ENCODE measurements at regions not wholly inside any gene's neighbourhood (a gene's known extent, or its start where the extent isn't known, plus 50 kb on each side); places are given as distances from the start of the nearest gene placed in this dataset.
"Not testable (repeated sequence)": the region's sequence is repeated elsewhere in the genome, so short reads cannot be mapped to it uniquely, and the experiment has no call there.

- DNase-seq (ENCODE audit: low read depth) = no peak
Measured at GRCh38 chr11:11004069-11004468, 146.2 kb upstream of the ZBED5 start.

DNA sequence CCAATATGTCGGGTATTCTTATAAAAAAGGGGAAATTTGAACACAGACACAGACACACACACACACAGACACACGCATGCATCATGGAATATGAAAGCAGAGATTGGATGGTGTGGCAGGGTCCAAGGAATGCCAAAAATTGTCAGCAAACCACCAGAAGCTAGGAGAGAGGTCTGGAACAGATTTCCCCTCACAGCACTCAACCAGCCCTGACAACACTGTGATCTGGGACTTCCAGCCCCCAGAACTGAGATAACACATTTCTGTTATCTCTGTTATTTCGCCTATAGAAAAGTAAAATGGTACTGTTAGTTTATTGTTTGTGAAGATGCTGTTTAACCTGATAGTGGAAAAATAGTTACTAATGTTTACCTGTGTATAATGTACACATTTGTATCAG is 145.4 kb upstream of the ZBED5 start:
- no peak for DNase-seq (ENCODE audit: low read depth)

DNA sequence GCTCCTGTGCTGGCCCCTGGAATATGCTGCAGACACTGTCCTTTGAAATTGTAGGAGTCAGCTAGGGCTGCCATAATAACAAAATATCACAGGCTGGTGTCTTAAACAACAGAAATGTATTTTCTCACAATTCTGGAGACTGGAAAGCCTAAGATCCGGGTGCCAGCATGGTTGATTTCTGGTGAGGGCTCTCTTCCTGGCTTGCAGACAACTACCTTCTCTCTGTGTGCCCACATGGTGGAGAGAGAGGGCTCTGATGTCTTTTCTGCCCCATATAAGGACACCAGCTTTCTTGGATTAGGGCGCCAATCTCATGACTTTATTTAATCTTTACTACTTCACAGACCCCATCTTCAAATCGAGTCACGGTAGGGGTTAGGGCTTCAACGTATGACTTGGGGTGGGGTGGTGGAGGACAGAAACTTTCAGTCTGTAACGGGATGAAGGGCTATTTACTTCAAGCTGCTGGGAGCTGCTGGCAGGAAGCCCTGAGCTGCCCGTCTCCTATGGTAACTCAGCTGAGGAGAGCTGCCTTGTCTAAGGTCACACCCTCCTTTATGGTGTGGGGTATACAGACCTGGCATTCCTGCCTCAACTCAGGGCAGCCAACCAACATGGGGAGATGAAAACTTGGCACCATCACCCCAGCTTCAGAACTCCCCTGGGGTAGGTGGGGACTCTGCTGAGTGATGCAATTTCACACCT is 142.9 kb upstream of the ZBED5 start:
- no peak for DNase-seq (ENCODE audit: low read depth)

- DNase-seq (ENCODE audit: low read depth) = no peak
Measured at GRCh38 chr11:10998674-10999073, 140.8 kb upstream of the ZBED5 start.

DNA sequence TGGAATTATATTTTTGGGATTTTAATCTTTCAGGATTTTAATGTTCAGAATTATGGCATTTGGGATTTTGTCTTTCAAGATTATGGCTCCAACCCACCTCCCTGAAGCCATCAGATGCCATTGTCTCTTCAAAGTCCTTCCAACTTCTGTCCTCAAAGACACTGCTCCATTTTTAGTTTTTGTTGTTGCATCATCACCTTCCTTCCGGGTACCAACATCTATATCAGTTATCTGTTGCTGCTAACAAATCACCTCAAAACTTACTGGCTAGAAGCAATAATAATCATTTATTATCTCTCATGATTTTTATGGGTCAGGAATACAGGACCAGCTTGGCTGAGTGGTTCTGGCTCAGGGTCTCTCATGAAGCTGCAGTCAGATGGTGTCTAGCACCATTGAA is 138.8 kb upstream of the ZBED5 start:
- no peak for DNase-seq (ENCODE audit: low read depth)

DNA sequence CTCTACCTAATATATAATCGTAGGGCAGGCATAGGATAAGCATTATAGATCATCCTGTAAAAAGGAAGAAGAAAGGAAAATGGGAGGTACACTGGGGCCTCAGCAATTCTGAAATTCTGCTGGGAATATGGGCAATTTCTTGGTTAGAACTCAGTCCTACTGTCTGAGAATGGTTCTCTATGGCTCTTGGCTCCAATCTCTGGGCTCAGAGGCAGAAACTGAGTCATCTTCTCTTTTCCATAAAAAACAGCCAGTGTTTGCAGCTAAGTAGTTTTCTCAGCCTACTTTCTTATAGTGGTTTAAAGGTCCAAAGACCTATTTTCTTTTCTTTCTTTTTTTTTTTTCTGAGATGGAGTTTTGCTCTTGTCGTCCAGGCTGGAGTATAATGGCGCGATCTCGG is 135.8 kb upstream of the ZBED5 start:
- no peak for DNase-seq (ENCODE audit: low read depth)

DNA sequence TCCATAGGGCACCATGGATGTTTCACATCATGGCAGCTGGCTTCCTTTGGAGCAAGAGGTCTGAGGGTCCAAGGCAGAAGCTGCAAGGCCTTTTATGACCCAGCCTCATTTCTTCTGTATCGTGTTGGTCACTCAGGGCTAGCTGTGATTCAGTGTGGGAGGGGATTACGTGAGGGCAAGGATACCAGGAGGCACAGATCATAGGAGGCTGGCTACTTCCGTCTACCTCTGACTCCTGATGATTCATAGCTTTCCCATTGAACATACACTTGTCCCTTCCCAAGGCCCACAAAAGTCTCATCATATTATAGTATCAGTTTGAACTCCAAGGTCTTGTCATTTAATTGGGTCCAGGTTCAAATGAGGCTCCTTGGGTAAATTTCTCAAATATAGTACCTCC is 135.3 kb upstream of the ZBED5 start:
- peak; percentile 65 for DNase-seq (ENCODE audit: low read depth)

GRCh38 chr11:10991393-10991792 is 133.5 kb upstream of the ZBED5 start:
- no peak for DNase-seq (ENCODE audit: low read depth)

DNA sequence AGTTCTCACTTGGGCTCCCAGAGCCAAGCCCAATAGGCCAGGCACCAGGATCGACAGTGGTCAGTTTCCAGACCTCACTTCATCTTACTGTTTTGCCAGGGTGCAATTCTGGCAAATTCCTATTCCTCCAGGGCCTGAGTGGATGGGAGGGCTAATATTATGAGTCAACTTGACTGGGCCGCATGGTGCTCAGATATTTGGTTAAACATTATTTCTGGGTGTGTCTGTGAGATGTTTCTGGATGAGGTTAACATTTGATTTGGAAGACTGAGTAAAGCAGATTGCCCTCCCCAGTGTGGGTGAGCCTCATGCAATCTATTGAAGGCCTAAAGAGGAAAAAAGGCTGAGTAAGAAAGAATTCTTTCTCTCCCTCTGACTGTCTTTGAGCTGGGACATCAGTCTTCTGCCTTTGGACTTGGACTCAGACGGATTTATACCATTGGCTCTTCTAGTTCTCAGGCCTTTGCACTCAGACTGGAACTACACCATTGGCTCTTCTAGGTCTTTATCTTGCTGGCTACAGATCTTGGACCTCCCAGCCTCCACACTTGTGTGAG is 132.9 kb upstream of the ZBED5 start:
- no peak for DNase-seq (ENCODE audit: low read depth)

- DNase-seq (ENCODE audit: low read depth) = no peak
Measured at GRCh38 chr11:10990160-10990559, 132.3 kb upstream of the ZBED5 start.

GRCh38 chr11:10986006-10986405 is 128.2 kb upstream of the ZBED5 start:
- no peak for DNase-seq (ENCODE audit: low read depth)

DNA sequence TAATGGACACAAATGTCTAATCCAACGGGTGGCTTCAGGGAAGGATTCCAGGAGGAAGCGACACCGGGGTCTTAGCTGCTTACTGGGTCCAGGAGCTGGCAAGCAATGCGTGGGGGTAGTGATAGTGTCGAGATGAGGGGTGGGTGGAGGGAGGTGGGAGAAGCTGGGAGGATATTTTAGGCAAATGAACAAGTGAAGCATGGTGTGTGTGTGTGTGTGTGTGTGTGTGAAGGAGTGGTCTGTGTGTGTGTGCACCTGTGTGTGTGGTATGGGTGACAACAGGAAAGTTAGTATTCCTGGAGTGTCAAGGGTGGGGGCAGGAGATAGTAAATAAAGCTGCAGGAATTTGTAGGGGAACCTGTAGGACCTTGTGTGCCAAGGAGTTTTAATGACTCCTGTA is 126.9 kb upstream of the ZBED5 start:
- no peak for DNase-seq (ENCODE audit: low read depth)

- DNase-seq (ENCODE audit: low read depth) = peak; percentile 5
Measured at GRCh38 chr11:10984250-10984649, 126.4 kb upstream of the ZBED5 start.

DNA sequence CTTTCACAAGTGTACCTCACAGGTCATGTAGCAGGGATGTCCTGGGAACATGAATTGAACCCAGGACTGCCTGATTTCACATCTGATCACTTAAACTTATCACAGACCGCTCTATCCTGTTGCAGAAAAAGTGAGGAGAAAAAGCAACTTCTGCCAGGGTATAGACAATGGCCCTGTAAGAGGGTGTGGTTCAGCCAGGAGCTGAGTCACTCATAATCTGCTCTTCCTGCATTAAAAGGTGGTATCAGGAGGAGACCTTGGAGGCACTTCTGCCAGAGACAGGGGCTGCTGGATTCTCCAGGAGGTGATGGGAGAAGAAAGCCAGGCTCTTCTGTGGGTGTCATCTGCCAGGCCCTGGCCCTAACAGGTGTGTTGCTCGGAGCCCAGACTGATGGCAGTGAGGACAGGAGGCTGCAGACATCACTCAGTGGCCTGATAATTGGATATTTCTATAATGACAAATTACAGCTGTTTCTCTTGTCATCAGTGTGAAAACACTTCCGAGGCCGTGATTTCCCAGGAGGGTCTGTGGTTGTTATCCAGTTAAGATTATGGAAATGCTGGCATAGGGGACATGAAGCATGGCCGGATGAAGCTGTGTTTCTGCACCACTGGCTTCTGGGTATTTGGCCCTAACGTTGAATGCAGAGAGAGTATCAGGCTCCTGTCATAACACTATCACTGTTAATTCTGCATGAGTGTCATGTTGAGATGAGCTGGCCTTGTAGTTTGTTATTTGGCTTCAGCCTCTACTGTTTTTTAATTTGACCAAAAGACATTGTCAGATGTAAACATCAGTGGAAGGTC is 125.1 kb upstream of the ZBED5 start:
- peak; percentile 19 for DNase-seq (ENCODE audit: low read depth)

GRCh38 chr11:10979529-10979928 is 121.7 kb upstream of the ZBED5 start:
- DNase-seq (ENCODE audit: low read depth) = no peak

DNA sequence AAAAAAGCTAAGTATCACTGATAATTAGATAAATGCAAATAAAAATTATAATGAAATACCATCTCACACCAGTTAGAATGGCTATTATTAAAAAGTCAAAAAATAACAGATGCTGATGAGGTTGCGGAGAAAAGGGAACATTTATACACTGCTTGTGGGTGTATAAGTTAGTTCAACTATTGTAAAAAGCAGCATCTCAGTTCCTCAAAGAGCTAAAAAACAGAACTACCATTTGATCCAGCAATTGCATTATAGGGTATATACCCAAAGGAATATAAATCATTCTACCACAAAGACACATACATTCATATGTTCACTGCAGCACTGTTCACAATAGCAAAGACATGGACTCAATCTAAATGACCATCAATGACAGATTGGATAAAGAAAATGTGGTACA is 120.3 kb upstream of the ZBED5 start:
- DNase-seq (ENCODE audit: low read depth) = no peak

DNA sequence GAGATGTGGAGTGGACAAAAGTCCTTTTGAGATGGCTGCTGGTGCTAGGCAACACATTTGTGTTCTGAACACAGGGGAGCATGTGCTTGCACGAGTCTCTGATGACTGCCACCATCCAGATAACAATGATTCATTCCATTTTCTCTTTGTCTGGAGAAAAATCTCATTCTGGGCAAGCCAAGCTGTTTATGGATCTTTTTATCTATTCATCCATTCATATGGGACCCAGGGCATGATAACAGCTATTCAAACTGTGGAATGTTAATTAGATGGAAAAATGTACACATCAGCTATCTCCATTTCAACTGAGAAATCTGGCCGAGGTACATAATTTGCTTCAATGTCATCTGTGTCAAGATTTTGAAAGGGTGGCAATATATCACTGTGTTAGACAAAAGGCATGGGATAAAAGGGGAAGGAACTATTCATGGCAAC is 117.5 kb upstream of the ZBED5 start:
- DNase-seq (ENCODE audit: low read depth) = no peak

- no peak for DNase-seq (ENCODE audit: low read depth)
Measured at GRCh38 chr11:10973416-10973815, 115.6 kb upstream of the ZBED5 start.

GRCh38 chr11:10970926-10971325 is 113.1 kb upstream of the ZBED5 start:
- DNase-seq (ENCODE audit: low read depth) = no peak

GRCh38 chr11:10969387-10969786 is 111.5 kb upstream of the ZBED5 start:
- peak; percentile 1 for DNase-seq (ENCODE audit: low read depth)

GRCh38 chr11:10956884-10957283 is 99.0 kb upstream of the ZBED5 start:
- not testable (repeated sequence) for DNase-seq (ENCODE audit: low read depth)

DNA sequence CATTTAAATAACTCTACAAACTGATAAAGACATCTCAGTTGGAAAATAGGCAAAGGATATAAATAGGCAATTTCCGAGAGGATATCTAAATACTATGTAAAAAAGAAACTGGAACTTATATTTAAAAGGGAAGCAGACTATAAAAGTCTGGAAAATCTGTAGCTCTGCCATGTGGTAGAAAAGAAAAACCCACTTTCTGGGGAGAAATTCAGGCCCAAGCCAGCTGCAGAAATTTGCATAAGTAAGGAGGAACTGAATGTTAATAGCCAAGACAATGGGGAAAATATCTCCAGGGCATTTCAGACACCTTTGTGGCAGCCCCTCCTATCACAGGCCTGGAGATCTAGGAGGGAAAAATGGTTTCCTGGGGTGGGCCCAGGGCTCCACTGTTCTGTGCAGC is 97.8 kb upstream of the ZBED5 start:
- DNase-seq (ENCODE audit: low read depth) = no peak

DNA sequence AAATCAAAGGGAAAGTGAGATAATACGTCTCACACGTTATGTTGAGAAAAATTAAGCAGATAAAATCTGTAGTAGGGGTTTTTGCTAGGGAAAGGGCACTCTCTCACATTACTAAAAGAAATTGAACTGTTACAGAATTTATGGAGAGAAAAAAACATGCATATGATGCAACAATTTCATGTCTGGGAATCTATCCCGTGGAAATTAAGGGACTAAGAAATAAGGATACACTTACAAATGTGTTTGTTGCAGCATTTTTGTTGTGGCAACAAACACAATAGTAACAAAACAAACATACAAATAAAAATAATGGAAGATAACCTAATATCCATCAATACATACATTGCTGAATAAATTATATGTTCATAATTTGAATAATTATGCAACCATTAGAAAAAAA is 96.3 kb upstream of the ZBED5 start:
- no peak for DNase-seq (ENCODE audit: low read depth)
